GM04504 (cell line): ENCODE measurements at regions not wholly inside any gene's neighbourhood (a gene's known extent, or its start where the extent isn't known, plus 50 kb on each side); places are given as distances from the start of the nearest gene placed in this dataset.

ENCODE experiments used
- DNase-seq: peaks from one replicate; pipeline ENCODE4 v3.0.0-alpha.2; 2012; ENCODE audit warnings: low read depth

- no peak for DNase-seq
Observed at GRCh38 chr2:199707593-199708185, 143.3 kb downstream of the FTCDNL1 start.

GRCh38 chr2:199705538-199705937, 145.5 kb downstream of the FTCDNL1 start:
- no peak for DNase-seq

GRCh38 chr2:199704358-199705238, 146.4 kb downstream of the FTCDNL1 start:
- peak; percentile 19 for DNase-seq

GRCh38 chr2:199703199-199703598, 147.8 kb downstream of the FTCDNL1 start:
- DNase-seq = no peak

GRCh38 chr2:199697469-199697868, 153.5 kb downstream of the FTCDNL1 start:
- no peak for DNase-seq

GRCh38 chr2:199696048-199696447, 154.9 kb downstream of the FTCDNL1 start:
- DNase-seq = no peak

- DNase-seq = no peak
Observed at GRCh38 chr2:199693861-199694260, 157.1 kb downstream of the FTCDNL1 start.

- no peak for DNase-seq
Observed at GRCh38 chr2:199692489-199692888, 158.5 kb downstream of the FTCDNL1 start.

GRCh38 chr2:199690225-199690624, 160.8 kb downstream of the FTCDNL1 start:
- no peak for DNase-seq

- no peak for DNase-seq
Observed at GRCh38 chr2:199685669-199686068, 165.3 kb downstream of the FTCDNL1 start.

GRCh38 chr2:199684832-199685231, 166.2 kb downstream of the FTCDNL1 start:
- DNase-seq = no peak

GRCh38 chr2:199684168-199684567, 166.8 kb downstream of the FTCDNL1 start:
- no peak for DNase-seq

GRCh38 chr2:199682001-199682400, 169.0 kb downstream of the FTCDNL1 start:
- DNase-seq = no peak

GRCh38 chr2:199680482-199680881, 170.5 kb downstream of the FTCDNL1 start:
- no peak for DNase-seq

GRCh38 chr2:199679883-199680282, 171.1 kb downstream of the FTCDNL1 start:
- no peak for DNase-seq

GRCh38 chr2:199677881-199678280, 173.1 kb downstream of the FTCDNL1 start:
- no peak for DNase-seq

GRCh38 chr2:199668645-199669044, 182.3 kb downstream of the FTCDNL1 start:
- DNase-seq = no peak

- no peak for DNase-seq
Observed at GRCh38 chr2:199663157-199663556, 187.8 kb downstream of the FTCDNL1 start.

GRCh38 chr2:199662255-199662654, 188.7 kb downstream of the FTCDNL1 start:
- DNase-seq = no peak

GRCh38 chr2:199660167-199660566, 190.8 kb downstream of the FTCDNL1 start:
- no peak for DNase-seq

GRCh38 chr2:199659207-199659606, 191.8 kb downstream of the FTCDNL1 start:
- DNase-seq = peak; percentile 6

GRCh38 chr2:199646439-199646838, 188.7 kb upstream of the SATB2 start:
- no peak for DNase-seq

GRCh38 chr2:199631129-199631528, 173.4 kb upstream of the SATB2 start:
- DNase-seq = no peak

- no peak for DNase-seq
Observed at GRCh38 chr2:199629301-199629700, 171.6 kb upstream of the SATB2 start.
